NCI-H2107 (cell line): ENCODE measurements at regions not wholly inside any gene's neighbourhood (a gene's known extent, or its start where the extent isn't known, plus 50 kb on each side); places are given as distances from the start of the nearest gene placed in this dataset.
"Not testable (repeated sequence)": the region's sequence is repeated elsewhere in the genome, so short reads cannot be mapped to it uniquely, and the experiment has no call there.

Experiments used
- DNase-seq: peaks from one replicate; lab custom pipeline; 2025; lab: John Stamatoyannopoulos, UW

DNA sequence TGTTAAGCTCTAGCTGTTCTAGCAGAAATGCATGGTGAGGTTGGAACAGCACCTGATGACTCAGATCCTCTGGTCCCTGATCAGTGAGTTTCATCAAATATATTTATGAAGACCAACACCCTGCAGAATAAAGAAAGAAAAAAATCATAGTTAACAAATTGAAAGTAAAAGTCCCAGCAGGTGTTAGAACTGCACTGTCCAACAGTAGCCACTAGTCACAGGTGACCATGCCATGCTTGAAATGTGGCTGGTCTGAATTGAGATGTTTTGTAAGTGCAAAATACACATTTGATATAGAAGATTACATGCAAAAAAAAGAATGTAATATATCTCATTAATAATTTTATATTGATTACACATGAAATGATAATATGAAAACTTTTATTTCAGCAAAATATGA, 1010.7 kb upstream of the ZEB2 start:
- DNase-seq = no peak

- no peak for DNase-seq
Measured at GRCh38 chr2:145524836-145525235, 1004.9 kb upstream of the ZEB2 start.

DNA sequence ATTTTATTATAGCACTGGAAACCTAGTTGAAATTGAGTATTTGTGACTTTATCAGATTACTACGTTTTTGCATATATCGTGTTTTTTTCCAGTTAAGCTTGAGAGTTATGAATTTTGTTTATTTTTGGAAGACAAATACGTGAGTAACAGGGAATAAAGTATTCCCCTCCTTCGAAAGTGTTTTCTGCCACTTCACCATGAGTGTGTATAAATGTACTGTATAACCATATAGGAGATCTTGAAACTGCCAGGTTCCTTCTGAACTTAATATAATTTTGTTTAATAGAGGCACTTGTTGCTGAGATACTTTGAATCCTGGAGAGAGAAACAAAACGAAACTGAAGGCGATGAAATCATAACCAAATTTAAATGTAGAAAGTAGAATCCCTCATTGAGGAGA, 1004.4 kb upstream of the ZEB2 start:
- no peak for DNase-seq

GRCh38 chr2:145519254-145519653, 999.3 kb upstream of the ZEB2 start:
- not testable (repeated sequence) for DNase-seq

GRCh38 chr2:145511946-145512345, 992.0 kb upstream of the ZEB2 start:
- no peak for DNase-seq

DNA sequence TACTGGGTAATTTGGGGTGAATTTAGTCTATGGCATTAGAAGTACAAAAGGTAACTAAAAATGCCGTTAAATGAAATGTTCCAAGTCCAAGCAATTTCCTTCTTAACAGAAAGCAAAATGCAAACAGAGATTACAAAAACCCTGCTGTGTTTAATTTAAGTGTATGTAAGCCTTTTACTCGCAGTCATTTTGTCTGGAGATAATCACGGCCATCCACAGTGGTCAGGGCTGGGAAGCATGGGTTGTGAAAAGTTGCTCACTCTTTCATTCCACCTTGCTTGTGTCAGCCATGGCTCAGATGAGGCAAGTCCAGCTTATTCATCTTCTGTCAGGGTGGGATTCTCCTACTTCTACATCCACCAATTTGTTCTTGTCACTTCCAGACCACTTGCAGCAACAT, 983.6 kb upstream of the ZEB2 start:
- no peak for DNase-seq

DNA sequence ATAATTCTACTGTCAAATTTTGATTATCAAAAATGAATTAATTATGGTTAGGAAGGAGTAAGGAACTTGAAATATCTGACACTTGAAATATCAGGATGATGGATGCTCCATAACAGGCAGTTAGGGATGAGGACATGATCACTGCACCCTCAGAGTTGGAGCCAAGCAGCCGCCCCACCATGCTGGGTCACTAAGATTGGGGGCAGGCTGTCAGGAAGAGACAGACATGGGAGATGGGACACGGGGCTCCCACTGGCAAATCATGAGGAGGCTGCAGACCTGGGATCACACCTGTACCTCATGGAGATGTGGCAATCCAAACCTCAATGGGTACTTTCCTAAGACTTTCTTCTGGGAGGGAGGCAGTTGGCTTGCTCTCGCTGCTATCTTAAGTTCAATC, 982.0 kb upstream of the ZEB2 start:
- DNase-seq = no peak

DNA sequence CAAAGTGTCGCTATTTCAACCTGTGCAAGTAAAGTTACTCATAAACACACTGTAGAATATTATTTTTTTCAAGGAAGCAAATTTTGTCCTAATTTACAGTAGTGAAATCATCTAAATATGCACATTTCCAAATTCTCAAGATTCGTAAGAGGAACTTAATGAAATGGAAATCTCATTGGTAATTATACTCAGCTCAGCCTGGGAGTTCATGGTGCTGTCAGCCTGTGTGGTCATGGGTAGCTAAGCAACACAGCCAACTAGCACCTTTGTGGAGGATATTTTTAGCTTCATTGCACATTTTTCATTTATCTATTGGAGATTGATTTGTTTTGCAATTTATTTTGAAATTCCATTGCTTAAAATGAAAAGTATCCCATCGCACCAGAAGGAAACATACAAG, 975.7 kb upstream of the ZEB2 start:
- DNase-seq = no peak

GRCh38 chr2:145494441-145494840, 974.5 kb upstream of the ZEB2 start:
- DNase-seq = no peak

DNA sequence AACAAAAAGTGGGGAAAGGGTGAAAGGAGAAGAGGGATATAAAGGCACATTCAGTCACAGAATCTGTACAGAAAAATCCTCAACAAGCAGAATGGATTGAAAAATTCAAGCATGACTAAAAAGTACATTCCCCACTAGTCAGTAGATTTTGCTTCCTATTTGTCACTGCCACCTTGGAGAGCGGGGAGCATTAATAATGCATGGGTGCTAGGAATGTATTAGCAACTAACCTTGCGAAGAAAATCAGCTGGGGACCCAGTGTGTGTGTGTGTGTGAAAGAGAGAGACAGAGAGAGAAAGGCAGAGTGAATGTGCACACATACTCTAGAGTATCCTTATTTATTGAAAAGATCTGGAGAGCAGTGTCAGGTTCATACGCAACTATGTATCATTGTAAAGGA, 968.7 kb upstream of the ZEB2 start:
- no peak for DNase-seq

DNA sequence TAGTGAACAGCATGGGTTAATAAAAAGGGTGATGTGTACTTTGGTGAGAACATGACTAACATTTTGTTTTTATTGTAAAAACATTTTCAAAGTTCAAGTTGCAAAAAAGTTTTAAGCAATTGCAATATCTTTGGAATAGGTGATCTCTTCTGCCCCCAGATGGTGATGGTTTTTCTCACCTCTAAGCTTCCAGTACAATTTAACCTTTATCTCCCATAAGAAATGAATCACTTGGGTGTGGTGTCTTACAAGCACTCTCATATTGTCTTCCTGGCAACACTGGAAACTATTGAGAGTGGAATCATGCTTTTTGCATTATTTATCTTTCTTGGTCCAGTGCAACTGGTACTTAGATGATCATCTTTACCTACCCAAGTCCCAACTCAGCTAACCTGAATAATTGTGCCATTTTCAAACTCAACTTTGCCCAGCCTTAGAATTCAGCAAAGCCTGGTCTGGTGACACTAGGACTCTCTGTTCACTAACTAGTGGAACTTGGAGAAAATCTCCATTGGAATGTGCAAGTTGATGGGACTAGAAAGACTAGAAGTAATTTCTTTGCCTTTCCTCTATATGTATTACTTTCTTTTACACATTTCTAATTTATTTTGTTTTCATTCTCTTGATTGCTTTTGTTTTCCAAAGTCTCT, 964.7 kb upstream of the ZEB2 start:
- DNase-seq = no peak

DNA sequence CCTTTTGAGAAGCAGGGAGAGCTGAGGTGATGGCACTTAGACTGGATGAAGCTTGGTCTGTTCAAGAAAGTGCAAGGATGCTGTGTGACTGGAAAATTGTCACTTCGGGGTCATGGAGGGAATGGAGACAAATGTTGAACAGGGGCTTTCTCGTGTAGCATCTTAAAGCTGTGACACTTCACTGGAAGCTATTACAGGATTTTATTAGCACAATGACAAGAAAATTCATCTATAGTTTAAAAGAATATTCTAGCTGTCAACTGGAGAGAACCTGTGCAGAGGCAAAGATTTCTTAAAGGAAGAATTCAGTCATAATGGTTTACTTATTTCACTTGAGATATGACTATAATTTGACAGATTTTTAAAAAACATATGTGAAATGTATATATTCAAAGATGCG, 963.9 kb upstream of the ZEB2 start:
- no peak for DNase-seq

DNA sequence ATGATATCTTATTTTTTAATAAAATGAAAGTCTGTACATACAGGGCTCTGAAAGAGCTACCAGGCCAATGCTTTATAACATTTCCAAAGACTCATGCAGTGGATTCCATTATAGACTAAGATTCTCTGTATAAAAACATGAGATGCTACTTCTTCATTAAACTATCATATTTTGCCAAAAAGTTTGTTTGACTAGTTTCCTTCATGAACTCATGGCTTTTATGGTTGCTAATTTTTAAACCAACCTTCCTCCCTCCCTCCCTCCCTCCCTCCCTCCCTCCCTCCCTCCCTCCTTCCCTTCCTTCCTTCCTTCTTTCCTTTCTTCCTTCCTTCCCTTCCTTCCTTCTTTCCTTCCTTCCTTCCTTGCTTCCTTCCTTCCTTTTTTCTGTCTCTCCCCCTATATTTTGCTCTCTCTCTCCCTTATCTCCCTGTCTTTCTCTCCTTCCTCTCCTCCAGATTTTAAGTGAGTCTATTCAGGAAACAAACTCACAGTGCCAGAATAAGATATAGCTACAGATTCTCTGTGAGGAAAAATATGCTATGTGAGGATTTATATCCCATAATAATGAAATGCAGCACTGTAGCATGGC, 961.5 kb upstream of the ZEB2 start:
- no peak for DNase-seq

DNA sequence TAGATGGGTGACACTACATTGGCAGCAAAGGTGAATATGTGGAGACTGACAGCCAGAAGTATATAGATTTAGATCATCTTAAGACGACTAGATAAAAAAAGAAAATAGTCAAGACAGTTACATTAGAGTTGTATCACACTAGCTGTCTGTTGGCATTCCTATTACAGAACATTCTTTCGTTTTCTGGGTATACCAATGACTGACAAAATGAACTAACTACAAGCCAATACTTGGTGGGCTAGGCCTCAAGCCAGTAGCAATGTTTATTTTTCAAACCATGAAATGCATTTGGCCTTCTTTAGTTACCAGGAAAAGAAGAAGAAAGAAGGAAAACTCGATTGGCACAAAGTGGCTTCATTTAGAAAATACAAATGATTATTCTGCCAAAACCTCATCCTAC, 944.9 kb upstream of the ZEB2 start:
- DNase-seq = no peak

- DNase-seq = no peak
Measured at GRCh38 chr2:145460112-145460511, 940.2 kb upstream of the ZEB2 start.

DNA sequence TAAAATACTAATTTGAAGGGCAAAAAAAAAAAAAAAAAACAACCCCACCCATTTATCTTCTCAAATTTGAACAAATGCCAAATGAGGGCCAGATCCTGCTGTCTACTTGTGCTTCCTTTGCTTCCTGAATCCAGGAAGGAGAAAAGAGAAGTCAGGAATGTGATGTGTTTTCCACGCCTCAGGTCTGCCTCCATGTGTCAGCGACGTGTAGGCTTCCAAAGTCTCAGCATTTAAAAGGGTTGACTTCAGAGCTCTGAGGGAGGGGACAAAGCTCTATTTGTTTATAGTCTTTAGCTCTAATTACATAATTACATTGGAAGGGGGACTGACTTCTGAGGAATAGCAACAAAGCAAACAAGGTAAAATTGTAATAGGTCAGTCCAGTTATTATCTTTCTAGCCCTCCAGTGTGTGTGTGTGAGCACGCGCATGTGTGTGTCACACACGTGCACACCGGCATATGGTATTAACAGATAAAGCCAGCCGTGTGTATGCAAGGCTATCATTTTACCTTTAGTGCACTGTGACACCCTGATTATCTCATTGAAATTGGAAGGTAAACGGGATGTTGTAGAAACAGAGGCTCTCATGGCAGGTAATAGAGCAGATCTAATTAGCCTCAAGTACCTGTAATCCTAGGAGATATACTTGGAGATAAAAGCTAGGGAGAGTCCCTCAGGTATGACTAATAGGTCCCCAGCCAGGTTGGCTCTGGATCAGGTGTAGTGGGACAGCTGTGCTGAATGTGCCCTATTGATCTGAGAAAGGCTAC, 911.4 kb upstream of the ZEB2 start:
- peak; percentile 82 for DNase-seq

GRCh38 chr2:145423809-145424208, 903.9 kb upstream of the ZEB2 start:
- no peak for DNase-seq

GRCh38 chr2:145422576-145422975, 902.7 kb upstream of the ZEB2 start:
- no peak for DNase-seq

DNA sequence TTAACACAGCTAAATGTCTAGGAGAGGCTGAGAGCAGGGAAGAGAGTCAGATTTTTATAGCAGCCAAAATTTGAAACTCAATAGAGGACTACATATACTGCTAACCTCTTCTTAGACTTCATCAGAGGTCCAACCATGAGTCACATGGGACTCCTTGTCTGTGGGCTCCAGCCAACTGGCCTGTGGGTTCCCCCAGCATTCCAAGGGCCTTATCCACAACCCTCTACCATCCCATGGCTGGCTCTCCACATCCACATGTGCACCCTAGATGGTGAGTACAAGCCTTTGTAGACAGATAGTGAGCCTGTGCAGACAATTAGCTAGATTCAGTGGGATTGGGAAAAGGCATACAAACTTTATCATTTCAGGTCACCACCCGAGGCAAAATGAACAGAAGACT, 901.9 kb upstream of the ZEB2 start:
- no peak for DNase-seq

DNA sequence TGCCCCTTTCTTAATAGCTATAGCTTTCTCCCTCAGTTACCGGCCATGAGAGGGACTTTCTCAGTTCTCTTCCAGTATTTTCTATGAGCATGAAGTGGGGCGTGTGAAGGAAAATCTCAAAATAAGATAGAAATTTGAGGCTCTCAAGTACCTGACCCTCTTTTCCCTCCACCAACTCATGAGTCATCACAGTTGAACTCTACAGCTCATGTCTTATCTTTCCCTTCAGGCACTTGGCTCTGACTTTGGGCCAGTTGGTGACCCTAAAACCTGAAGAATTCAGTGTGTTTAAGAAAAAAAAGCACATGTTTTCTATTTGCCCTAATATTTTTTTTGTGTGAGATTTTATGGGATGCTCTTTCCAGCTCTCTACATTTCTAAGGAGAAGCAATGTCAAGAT, 896.7 kb upstream of the ZEB2 start:
- no peak for DNase-seq

GRCh38 chr2:145415151-145415550, 895.2 kb upstream of the ZEB2 start:
- DNase-seq = no peak

- no peak for DNase-seq
Measured at GRCh38 chr2:145413261-145414030, 893.5 kb upstream of the ZEB2 start.

- DNase-seq = no peak
Measured at GRCh38 chr2:145412155-145412554, 892.2 kb upstream of the ZEB2 start.
